Kasumi-1 (cell line): ENCODE measurements at regions not wholly inside any gene's neighbourhood (a gene's known extent, or its start where the extent isn't known, plus 50 kb on each side); places are given as distances from the start of the nearest gene placed in this dataset.
"Not testable (repeated sequence)": the region's sequence is repeated elsewhere in the genome, so short reads cannot be mapped to it uniquely, and the experiment has no call there.

ENCODE experiments used
- DNase-seq, 2 experiments: peaks; one replicate each; lab custom pipeline; 2025; lab: John Stamatoyannopoulos, UW

GRCh38 chr13:104641309-104641708 lies 1575.1 kb upstream of the SLC10A2 start:
- no peak for DNase-seq

GRCh38 chr13:104635879-104636278 lies 1569.7 kb upstream of the SLC10A2 start:
- DNase-seq: no peak

- no peak for DNase-seq
Observed at GRCh38 chr13:104634016-104634415, 1567.8 kb upstream of the SLC10A2 start.

GRCh38 chr13:104632736-104633135 lies 1566.5 kb upstream of the SLC10A2 start:
- no peak for DNase-seq

- no peak for DNase-seq
Observed at GRCh38 chr13:104625201-104625600, 1559.0 kb upstream of the SLC10A2 start.

- no peak for DNase-seq
Observed at GRCh38 chr13:104616990-104617389, 1550.8 kb upstream of the SLC10A2 start.

- no peak for DNase-seq
Observed at GRCh38 chr13:104614361-104615145, 1548.3 kb upstream of the SLC10A2 start.

- no peak for DNase-seq
Observed at GRCh38 chr13:104608331-104608730, 1542.1 kb upstream of the SLC10A2 start.

- DNase-seq: not testable (repeated sequence)
Observed at GRCh38 chr13:104605435-104605834, 1539.2 kb upstream of the SLC10A2 start.

- no peak for DNase-seq
Observed at GRCh38 chr13:104597546-104598180, 1531.4 kb upstream of the SLC10A2 start.

- DNase-seq: no peak
Observed at GRCh38 chr13:104595511-104595910, 1529.3 kb upstream of the SLC10A2 start.

- DNase-seq: no peak
Observed at GRCh38 chr13:104594806-104595205, 1528.6 kb upstream of the SLC10A2 start.

- DNase-seq: no peak
Observed at GRCh38 chr13:104593693-104594092, 1527.5 kb upstream of the SLC10A2 start.

- no peak for DNase-seq
Observed at GRCh38 chr13:104593251-104593576, 1527.0 kb upstream of the SLC10A2 start.

- DNase-seq: no peak
Observed at GRCh38 chr13:104592545-104593250, 1526.5 kb upstream of the SLC10A2 start.

- no peak for DNase-seq
Observed at GRCh38 chr13:104592127-104592526, 1525.9 kb upstream of the SLC10A2 start.

- DNase-seq: peak in 1 of 2 experiments; percentile 2
Observed at GRCh38 chr13:104586051-104586746, 1520.0 kb upstream of the SLC10A2 start.

GRCh38 chr13:104584481-104584880 lies 1518.3 kb upstream of the SLC10A2 start:
- no peak for DNase-seq

GRCh38 chr13:104580931-104581330 lies 1514.7 kb upstream of the SLC10A2 start:
- no peak for DNase-seq

GRCh38 chr13:104577071-104577815 lies 1511.0 kb upstream of the SLC10A2 start:
- no peak for DNase-seq

GRCh38 chr13:104571893-104572229 lies 1505.6 kb upstream of the SLC10A2 start:
- DNase-seq: no peak
